GM12878 (cell line): ENCODE measurements at regions not wholly inside any gene's neighbourhood (a gene's known extent, or its start where the extent isn't known, plus 50 kb on each side); places are given as distances from the start of the nearest gene placed in this dataset.

Experiments used
- ATAC-seq: fragments of 200-7000 bp; cut with Tn5 transposase; 3 replicates; pipeline ENCODE4 v1.9.1; 2020; ENCODE audit warnings: mild to moderate bottlenecking, moderate library complexity
- BruUV-seq: library from RNA; stranded (reverse); fragments of 400-500 nt; replicated peaks from 2 replicates; lab custom pipeline; 2021; lab: Mats Ljungman, UMichigan
- CTCF ChIA-PET: fragments of 300-600 bp; sonication (Branson Sonifier 250); formaldehyde crosslinking; extraction: SDS; loops from one replicate; lab custom pipeline; 2021; ENCODE audit warnings: inconsistent platforms; lab: Yijun Ruan, JAX
- POLR2A ChIA-PET: fragments of 350-600 bp; formaldehyde crosslinking; extraction: SDS; loops from one replicate; lab custom pipeline; 2021; ENCODE audit warnings: inconsistent platforms; lab: Charles Lee
- RAD21 ChIA-PET: fragments of 300-600 bp; sonication (Branson Sonifier 250); formaldehyde crosslinking; loops from one replicate; lab custom pipeline; 2023; ENCODE audit warnings: antibody characterized with exemption; ENCODE audit not compliant: unreplicated experiment; lab: Charles Lee
- SMC1A ChIA-PET: fragments of 300-600 bp; sonication (Branson Sonifier 250); formaldehyde crosslinking; loops from one replicate; lab custom pipeline; 2023; ENCODE audit not compliant: unreplicated experiment, uncharacterized antibody; lab: Charles Lee
- DNase-seq: peaks from one replicate; pipeline ENCODE4 v3.0.0-alpha.2; 2011; ENCODE audit warnings: low read depth, low spot score
- FAIRE-seq: peaks from 3 replicates; lab custom pipeline; 2011; peaks lifted over from hg19 to GRCh38; lab: Jason Lieb, UNC
- H2AFZ ChIP-seq: 2 replicates; pipeline ENCODE4 v1.6.0; 2011; ENCODE audit warnings: low read depth, low read length, control low read depth; ENCODE audit not compliant: control insufficient read depth
- H3K27ac ChIP-seq: 2 replicates; pipeline ENCODE4 v1.5.1; 2011; ENCODE audit warnings: control low read depth; ENCODE audit not compliant: control insufficient read depth, insufficient read depth
- H3K27me3 ChIP-seq, 2 experiments: replicated peaks in 1 of 2; 2 replicates each; pipeline versions ENCODE4 v1.6.0 to v1.6.1; 2011; ENCODE audit warnings: low read length in 1 of 2; ENCODE audit not compliant: control insufficient read depth in 2 of 2, insufficient read depth in 2 of 2
- H3K36me3 ChIP-seq, 2 experiments: 2 replicates each; pipeline ENCODE4 v1.5.1; 2011; ENCODE audit warnings: low read length in 1 of 2; ENCODE audit not compliant: control insufficient read depth in 2 of 2, insufficient read depth in 2 of 2
- H3K4me1 ChIP-seq: 2 replicates; pipeline ENCODE4 v1.6.1; 2011; ENCODE audit warnings: mild to moderate bottlenecking, low read length, moderate library complexity, mixed read lengths; ENCODE audit not compliant: control insufficient read depth, insufficient read depth
- H3K4me2 ChIP-seq: 2 replicates; pipeline ENCODE4 v1.6.0; 2011; ENCODE audit warnings: control low read depth; ENCODE audit not compliant: control insufficient read depth, insufficient read depth
- H3K4me3 ChIP-seq: fragments of 200-600 bp; sonication (generic); 2 replicates; pipeline ENCODE4 v1.5.1; 2016
- H3K79me2 ChIP-seq: 2 replicates; pipeline ENCODE4 v1.6.0; 2011; ENCODE audit warnings: low read length; ENCODE audit not compliant: control insufficient read depth, insufficient read depth
- H3K9ac ChIP-seq: 2 replicates; pipeline ENCODE4 v1.8.0; 2011; ENCODE audit warnings: low read length, control low read depth, mixed read lengths; ENCODE audit not compliant: control insufficient read depth, insufficient read depth
- H3K9me3 ChIP-seq: replicated peaks from 3 replicates; pipeline ENCODE4 v1.5.1; 2011; ENCODE audit warnings: mild to moderate bottlenecking, low read length; ENCODE audit not compliant: control insufficient read depth, insufficient read depth
- H4K20me1 ChIP-seq: 2 replicates; pipeline ENCODE4 v1.6.0; 2011; ENCODE audit not compliant: control insufficient read depth, insufficient read depth
- BMI1 ChIP-seq: fragments of 450-650 bp; IDR thresholded peaks from 2 replicates; pipeline ENCODE4 v1.6.1; 2016; ENCODE audit warnings: mild to moderate bottlenecking, moderate library complexity, borderline replicate concordance
- DPF2 ChIP-seq: fragments of 450-650 bp; IDR thresholded peaks from 2 replicates; pipeline ENCODE4 v1.6.1; 2017; ENCODE audit warnings: mild to moderate bottlenecking
- FOXM1 ChIP-seq: IDR thresholded peaks from 2 replicates; pipeline ENCODE4 v1.6.1; 2012; ENCODE audit warnings: low read depth, mild to moderate bottlenecking, inconsistent platforms, low read length, moderate library complexity
- IKZF1 ChIP-seq: fragments of 450-650 bp; conservative IDR thresholded peaks from 2 replicates; pipeline ENCODE4 v1.6.1; 2017; ENCODE audit warnings: antibody characterized with exemption, mild to moderate bottlenecking
- NFYB ChIP-seq: IDR thresholded peaks from 2 replicates; pipeline ENCODE4 v1.6.1; 2011; ENCODE audit warnings: low read depth, mild to moderate bottlenecking, low read length, improper control_type of control experiment, moderate library complexity; ENCODE audit not compliant: insufficient read depth
- NR2C1 ChIP-seq: fragments of 450-650 bp; IDR thresholded peaks from 2 replicates; pipeline ENCODE4 v1.6.1; 2017; ENCODE audit warnings: antibody characterized with exemption, mild to moderate bottlenecking, moderate library complexity
- POLR2A ChIP-seq: IDR thresholded peaks from 2 replicates; pipeline ENCODE4 v1.6.1; 2011; ENCODE audit warnings: low read depth, mild to moderate bottlenecking, low read length
- RFX5 ChIP-seq: IDR thresholded peaks from 2 replicates; pipeline ENCODE4 v1.6.1; 2011; ENCODE audit warnings: low read depth, low read length, improper control_type of control experiment
- RUNX3 ChIP-seq: IDR thresholded peaks from 2 replicates; pipeline ENCODE4 v1.6.1; 2012; ENCODE audit warnings: low read length, inconsistent platforms
- SREBF2 ChIP-seq: IDR thresholded peaks from 2 replicates; pipeline ENCODE4 v1.6.1; 2012; ENCODE audit warnings: mild to moderate bottlenecking, low read length
- WGBS: methylation state at CpG from one replicate; pipeline ENCODE4 v1.1.6; 2016; ENCODE audit warnings: low lambda C conversion rate; ENCODE audit not compliant: insufficient replicate concordance, insufficient coverage; ENCODE audit errors: missing lambda C conversion rate; 5-methylcytosine and 5-hydroxymethylcytosine counted together
- in situ Hi-C: fragments of 300-500 bp; cut with MboI; formaldehyde crosslinking; loops from 9 replicates; pipeline ENCODE4 v1.14.3; 2018; ENCODE audit warnings: mixed read lengths
- intact Hi-C: fragments of 100-400 bp; cut with micrococcal nuclease; formaldehyde crosslinking; loops from one replicate; pipeline ENCODE4 v1.14.2; 2022; ENCODE audit not compliant: unreplicated experiment
- TF ChIP-seq, protein P1 (sequence below): IDR thresholded peaks from 2 replicates; pipeline ENCODE4 v1.6.1; 2012; ENCODE audit warnings: low read depth, low read length, improper control_type of control experiment
- TF ChIP-seq, protein P2 (sequence below): fragments of 450-650 bp; IDR thresholded peaks from 2 replicates; pipeline ENCODE4 v1.6.1; 2017; ENCODE audit warnings: low read depth, mild to moderate bottlenecking, moderate library complexity
- TF ChIP-seq, protein P3 (sequence below): IDR thresholded peaks from 2 replicates; pipeline ENCODE4 v1.6.1; 2011; ENCODE audit warnings: borderline replicate concordance, low read depth, mild to moderate bottlenecking, moderate library complexity, low read length; ENCODE audit not compliant: insufficient read depth, poor library complexity, severe bottlenecking
- TF ChIP-seq, protein P4 (sequence below): fragments of 150-350 bp; IDR thresholded peaks from 2 replicates; pipeline ENCODE4 v1.6.1; 2014; ENCODE audit warnings: mild to moderate bottlenecking, low read depth, low read length
- TF ChIP-seq, protein P5 (sequence below): fragments of 450-650 bp; IDR thresholded peaks from 2 replicates; pipeline ENCODE4 v1.6.1; 2016; ENCODE audit warnings: mild to moderate bottlenecking

DNA sequence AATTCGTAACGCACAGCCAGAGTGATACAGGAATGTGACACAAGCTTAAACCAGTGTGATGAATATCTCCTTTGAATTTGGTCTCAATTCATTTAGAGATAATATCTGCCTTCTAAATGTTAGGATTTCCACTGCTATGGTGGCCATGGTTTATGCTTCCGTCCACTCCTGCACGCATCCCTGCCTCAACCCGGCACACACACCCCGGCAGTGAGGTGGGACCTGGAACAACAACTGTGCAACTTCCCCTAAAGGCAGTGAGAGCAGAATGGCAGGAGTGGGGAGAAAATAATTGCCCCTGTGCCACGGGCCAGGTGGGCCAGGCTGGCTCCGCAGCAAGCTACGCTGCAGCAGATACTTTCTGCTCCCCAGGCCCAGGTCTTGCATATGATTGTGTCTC is 72.6 kb upstream of the CPEB4 start:
- Histone ChIP-seq H3K79me2 (no peaks in the 10 kb centered on the region), H3K4me1 (peaks cover 22% of the 10 kb centered on the region), H2AFZ (no peak overlapping the region), H3K9me3 (peaks cover 13% of the 10 kb centered on the region), H4K20me1 (no peaks in the 10 kb centered on the region), H3K27ac (no peak overlapping the region), H3K4me2 (no peak overlapping the region), H3K9ac (no peak overlapping the region), H3K27me3 (no peaks in the 10 kb centered on the region), H3K36me3 (no peaks in the 10 kb centered on the region), H3K4me3 (no peak overlapping the region)
- SMC1A ChIA-PET, result interaction anchor here (0.6 to 3.9 kb wide), 4 partner anchors 18 to 117 kb away, joined by 3 to 18 read pairs (median 3); no protein-coding TSS in a partner anchor
- FAIRE-seq (no peak), DNase-seq (no peak), ATAC-seq (no peak)
- CTCF ChIA-PET, result interaction anchor here (1.2 to 1.5 kb wide), 2 partner anchors 29 to 157 kb away, joined by 3 to 7 read pairs; no protein-coding TSS in a partner anchor
- in situ Hi-C loops, result no loop called here
- WGBS, result 92% methylated on average over 9 of the region's 9 CpGs
- POLR2A ChIA-PET, result no interaction called here
- no TSS peak for BruUV-seq
- RAD21 ChIA-PET, result no interaction called here
- intact Hi-C loops, result no loop called here
- TF ChIP-seq, protein P1, sequence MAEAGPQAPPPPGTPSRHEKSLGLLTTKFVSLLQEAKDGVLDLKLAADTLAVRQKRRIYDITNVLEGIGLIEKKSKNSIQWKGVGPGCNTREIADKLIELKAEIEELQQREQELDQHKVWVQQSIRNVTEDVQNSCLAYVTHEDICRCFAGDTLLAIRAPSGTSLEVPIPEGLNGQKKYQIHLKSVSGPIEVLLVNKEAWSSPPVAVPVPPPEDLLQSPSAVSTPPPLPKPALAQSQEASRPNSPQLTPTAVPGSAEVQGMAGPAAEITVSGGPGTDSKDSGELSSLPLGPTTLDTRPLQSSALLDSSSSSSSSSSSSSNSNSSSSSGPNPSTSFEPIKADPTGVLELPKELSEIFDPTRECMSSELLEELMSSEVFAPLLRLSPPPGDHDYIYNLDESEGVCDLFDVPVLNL, result no peak
- TF ChIP-seq IKZF1, result no peak
- no peak for TF ChIP-seq FOXM1
- no peak for TF ChIP-seq BMI1
- no peak for TF ChIP-seq NFYB
- TF ChIP-seq POLR2A, result no peak
- TF ChIP-seq DPF2, result no peak
- TF ChIP-seq, protein P2, sequence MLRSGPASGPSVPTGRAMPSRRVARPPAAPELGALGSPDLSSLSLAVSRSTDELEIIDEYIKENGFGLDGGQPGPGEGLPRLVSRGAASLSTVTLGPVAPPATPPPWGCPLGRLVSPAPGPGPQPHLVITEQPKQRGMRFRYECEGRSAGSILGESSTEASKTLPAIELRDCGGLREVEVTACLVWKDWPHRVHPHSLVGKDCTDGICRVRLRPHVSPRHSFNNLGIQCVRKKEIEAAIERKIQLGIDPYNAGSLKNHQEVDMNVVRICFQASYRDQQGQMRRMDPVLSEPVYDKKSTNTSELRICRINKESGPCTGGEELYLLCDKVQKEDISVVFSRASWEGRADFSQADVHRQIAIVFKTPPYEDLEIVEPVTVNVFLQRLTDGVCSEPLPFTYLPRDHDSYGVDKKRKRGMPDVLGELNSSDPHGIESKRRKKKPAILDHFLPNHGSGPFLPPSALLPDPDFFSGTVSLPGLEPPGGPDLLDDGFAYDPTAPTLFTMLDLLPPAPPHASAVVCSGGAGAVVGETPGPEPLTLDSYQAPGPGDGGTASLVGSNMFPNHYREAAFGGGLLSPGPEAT, result no peak
- TF ChIP-seq, protein P3, sequence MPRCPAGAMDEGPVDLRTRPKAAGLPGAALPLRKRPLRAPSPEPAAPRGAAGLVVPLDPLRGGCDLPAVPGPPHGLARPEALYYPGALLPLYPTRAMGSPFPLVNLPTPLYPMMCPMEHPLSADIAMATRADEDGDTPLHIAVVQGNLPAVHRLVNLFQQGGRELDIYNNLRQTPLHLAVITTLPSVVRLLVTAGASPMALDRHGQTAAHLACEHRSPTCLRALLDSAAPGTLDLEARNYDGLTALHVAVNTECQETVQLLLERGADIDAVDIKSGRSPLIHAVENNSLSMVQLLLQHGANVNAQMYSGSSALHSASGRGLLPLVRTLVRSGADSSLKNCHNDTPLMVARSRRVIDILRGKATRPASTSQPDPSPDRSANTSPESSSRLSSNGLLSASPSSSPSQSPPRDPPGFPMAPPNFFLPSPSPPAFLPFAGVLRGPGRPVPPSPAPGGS, result no peak
- TF ChIP-seq, protein P4, sequence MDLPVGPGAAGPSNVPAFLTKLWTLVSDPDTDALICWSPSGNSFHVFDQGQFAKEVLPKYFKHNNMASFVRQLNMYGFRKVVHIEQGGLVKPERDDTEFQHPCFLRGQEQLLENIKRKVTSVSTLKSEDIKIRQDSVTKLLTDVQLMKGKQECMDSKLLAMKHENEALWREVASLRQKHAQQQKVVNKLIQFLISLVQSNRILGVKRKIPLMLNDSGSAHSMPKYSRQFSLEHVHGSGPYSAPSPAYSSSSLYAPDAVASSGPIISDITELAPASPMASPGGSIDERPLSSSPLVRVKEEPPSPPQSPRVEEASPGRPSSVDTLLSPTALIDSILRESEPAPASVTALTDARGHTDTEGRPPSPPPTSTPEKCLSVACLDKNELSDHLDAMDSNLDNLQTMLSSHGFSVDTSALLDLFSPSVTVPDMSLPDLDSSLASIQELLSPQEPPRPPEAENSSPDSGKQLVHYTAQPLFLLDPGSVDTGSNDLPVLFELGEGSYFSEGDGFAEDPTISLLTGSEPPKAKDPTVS, result no peak
- TF ChIP-seq SREBF2, result no peak
- TF ChIP-seq RUNX3, result no peak
- TF ChIP-seq, protein P5, sequence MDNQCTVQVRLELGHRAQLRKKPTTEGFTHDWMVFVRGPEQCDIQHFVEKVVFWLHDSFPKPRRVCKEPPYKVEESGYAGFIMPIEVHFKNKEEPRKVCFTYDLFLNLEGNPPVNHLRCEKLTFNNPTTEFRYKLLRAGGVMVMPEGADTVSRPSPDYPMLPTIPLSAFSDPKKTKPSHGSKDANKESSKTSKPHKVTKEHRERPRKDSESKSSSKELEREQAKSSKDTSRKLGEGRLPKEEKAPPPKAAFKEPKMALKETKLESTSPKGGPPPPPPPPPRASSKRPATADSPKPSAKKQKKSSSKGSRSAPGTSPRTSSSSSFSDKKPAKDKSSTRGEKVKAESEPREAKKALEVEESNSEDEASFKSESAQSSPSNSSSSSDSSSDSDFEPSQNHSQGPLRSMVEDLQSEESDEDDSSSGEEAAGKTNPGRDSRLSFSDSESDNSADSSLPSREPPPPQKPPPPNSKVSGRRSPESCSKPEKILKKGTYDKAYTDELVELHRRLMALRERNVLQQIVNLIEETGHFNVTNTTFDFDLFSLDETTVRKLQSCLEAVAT, result no peak
- no peak for TF ChIP-seq NR2C1
- TF ChIP-seq RFX5, result no peak
